H9 (cell line): ENCODE measurements at regions not wholly inside any gene's neighbourhood (a gene's known extent, or its start where the extent isn't known, plus 50 kb on each side); places are given as distances from the start of the nearest gene placed in this dataset.

Experiments
- DNase-seq: peaks from one replicate; pipeline ENCODE4 v3.0.0-alpha.2; 2017
- H2AFZ ChIP-seq: one replicate; pipeline ENCODE4 v1.6.1; 2013; ENCODE audit warnings: mild to moderate bottlenecking, low read length, control low read depth, moderate library complexity
- H2AK5ac ChIP-seq: 2 replicates; pipeline ENCODE4 v1.6.1; 2013; ENCODE audit warnings: low read length, control low read depth, mixed read lengths; ENCODE audit not compliant: insufficient read length
- H2BK120ac ChIP-seq: one replicate; pipeline ENCODE4 v1.6.1; 2013; ENCODE audit warnings: low read depth, mild to moderate bottlenecking, low read length, control low read depth, inconsistent platforms; ENCODE audit not compliant: poor library complexity, severe bottlenecking
- H2BK12ac ChIP-seq: 2 replicates; pipeline ENCODE4 v1.6.1; 2013; ENCODE audit warnings: low read length, control low read depth, mixed read lengths, low read depth; ENCODE audit not compliant: insufficient read length
- H2BK15ac ChIP-seq: 2 replicates; pipeline ENCODE4 v1.6.1; 2013; ENCODE audit warnings: low read depth, low read length, control low read depth
- H2BK20ac ChIP-seq: one replicate; pipeline ENCODE4 v1.6.1; 2013; ENCODE audit warnings: low read depth, mild to moderate bottlenecking, low read length, control low read depth, inconsistent platforms; ENCODE audit not compliant: poor library complexity, severe bottlenecking
- H2BK5ac ChIP-seq: 2 replicates; pipeline ENCODE4 v1.6.1; 2013; ENCODE audit warnings: low read length, control low read depth, mixed read lengths; ENCODE audit not compliant: insufficient read length
- H3K14ac ChIP-seq: 2 replicates; pipeline ENCODE4 v1.6.1; 2013; ENCODE audit warnings: low read length, control low read depth; ENCODE audit not compliant: insufficient read depth
- H3K18ac ChIP-seq: 2 replicates; pipeline ENCODE4 v1.6.1; 2013; ENCODE audit warnings: low read depth, mild to moderate bottlenecking, mixed read lengths, low read length, control low read depth; ENCODE audit not compliant: insufficient read length
- H3K23ac ChIP-seq: 2 replicates; pipeline ENCODE4 v1.6.1; 2013; ENCODE audit warnings: low read length, control low read depth, mixed read lengths, low read depth; ENCODE audit not compliant: insufficient read length
- H3K23me2 ChIP-seq: 2 replicates; pipeline ENCODE4 v1.6.1; 2013; ENCODE audit warnings: low read depth, mild to moderate bottlenecking, mixed read lengths, low read length, control low read depth; ENCODE audit not compliant: insufficient read length, poor library complexity, severe bottlenecking
- H3K27ac ChIP-seq: 2 replicates; pipeline ENCODE4 v1.5.1; 2013; ENCODE audit warnings: low read length, control low read depth, mixed read lengths, low read depth; ENCODE audit not compliant: insufficient read length
- H3K27me3 ChIP-seq: 2 replicates; pipeline ENCODE4 v1.6.1; 2013; ENCODE audit warnings: low read length, control low read depth, inconsistent platforms; ENCODE audit not compliant: insufficient read depth
- H3K4ac ChIP-seq: 2 replicates; pipeline ENCODE4 v1.6.1; 2013; ENCODE audit warnings: low read depth, mild to moderate bottlenecking, control low read depth, inconsistent platforms, low read length, moderate library complexity
- H3K4me1 ChIP-seq: 2 replicates; pipeline ENCODE4 v1.6.1; 2013; ENCODE audit warnings: low read length, control low read depth, inconsistent platforms; ENCODE audit not compliant: insufficient read depth
- H3K4me2 ChIP-seq: 2 replicates; pipeline ENCODE4 v1.6.1; 2013; ENCODE audit warnings: low read length, control low read depth, mixed read lengths; ENCODE audit not compliant: insufficient read length, insufficient read depth
- H3K56ac ChIP-seq: 2 replicates; pipeline ENCODE4 v1.6.1; 2013; ENCODE audit warnings: low read depth, mild to moderate bottlenecking, mixed read lengths, low read length, control low read depth; ENCODE audit not compliant: insufficient read length
- H3K79me1 ChIP-seq: 2 replicates; pipeline ENCODE4 v1.6.1; 2013; ENCODE audit warnings: low read depth, mild to moderate bottlenecking, moderate library complexity, low read length, control low read depth, inconsistent platforms; ENCODE audit not compliant: insufficient read depth, poor library complexity, severe bottlenecking
- H3K79me2 ChIP-seq: 2 replicates; pipeline ENCODE4 v1.6.1; 2013; ENCODE audit warnings: low read length, control low read depth, inconsistent platforms; ENCODE audit not compliant: insufficient read depth
- H3K9ac ChIP-seq: 2 replicates; pipeline ENCODE4 v1.6.1; 2013; ENCODE audit warnings: low read length, control low read depth, mixed read lengths; ENCODE audit not compliant: insufficient read length; ENCODE audit errors: extremely low read depth
- H3K9me3 ChIP-seq: one replicate; pipeline ENCODE4 v1.6.1; 2013; ENCODE audit warnings: low read depth, low read length, inconsistent platforms; ENCODE audit not compliant: control insufficient read depth
- H3T11ph ChIP-seq: one replicate; pipeline ENCODE4 v1.6.1; 2013; ENCODE audit warnings: mild to moderate bottlenecking, low read length, control low read depth, inconsistent platforms
- H4K20me1 ChIP-seq: one replicate; pipeline ENCODE4 v1.6.1; 2013; ENCODE audit not compliant: control insufficient read depth, insufficient read length, insufficient read depth
- H4K5ac ChIP-seq: 2 replicates; pipeline ENCODE4 v1.6.1; 2013; ENCODE audit warnings: low read depth, mild to moderate bottlenecking, mixed read lengths, low read length, control low read depth; ENCODE audit not compliant: insufficient read length
- H4K8ac ChIP-seq: replicated peaks from 2 replicates; pipeline ENCODE4 v1.6.1; 2013; ENCODE audit warnings: low read length, control low read depth, mixed read lengths, low read depth; ENCODE audit not compliant: insufficient read length
- H4K91ac ChIP-seq: 2 replicates; pipeline ENCODE4 v1.6.1; 2013; ENCODE audit warnings: low read depth, mild to moderate bottlenecking, moderate library complexity, mixed read lengths, low read length, control low read depth; ENCODE audit not compliant: insufficient read length
- H3K27ac Mint-ChIP-seq, 3 experiments: 2 replicates in 2 of 3; 3 replicates in 1 of 3; pipeline ENCODE4 v1.8.0; 2020 to 2021; ENCODE audit warnings: mixed read lengths in 3 of 3, mild to moderate bottlenecking in 1 of 3, moderate library complexity in 1 of 3
- H3K27me3 Mint-ChIP-seq: 2 replicates; pipeline ENCODE4 v1.8.0; 2021; ENCODE audit warnings: low read depth, mild to moderate bottlenecking, moderate library complexity, mixed read lengths
- H3K36me3 Mint-ChIP-seq, 3 experiments: 2 replicates in 2 of 3; 3 replicates in 1 of 3; pipeline ENCODE4 v1.8.0; 2020 to 2021; ENCODE audit warnings: low read depth in 3 of 3, mixed read lengths in 3 of 3; ENCODE audit not compliant: insufficient read depth in 1 of 3
- H3K4me1 Mint-ChIP-seq, 2 experiments: 2 replicates each; pipeline ENCODE4 v1.8.0; 2020; ENCODE audit warnings: mixed read lengths in 2 of 2
- H3K4me3 Mint-ChIP-seq, 2 experiments: 2 replicates in 1 of 2; 3 replicates in 1 of 2; pipeline ENCODE4 v1.8.0; 2020 to 2021; ENCODE audit warnings: mild to moderate bottlenecking in 2 of 2, mixed read lengths in 2 of 2, moderate library complexity in 1 of 2
- H3K9me3 Mint-ChIP-seq, 2 experiments: 2 replicates in 1 of 2; 3 replicates in 1 of 2; pipeline ENCODE4 v1.8.0; 2020; ENCODE audit warnings: mild to moderate bottlenecking in 2 of 2, mixed read lengths in 2 of 2, moderate library complexity in 1 of 2
- WGBS: extraction: QIAGEN DNeasy Blood & Tissue Kit; methylation state at CpG from one replicate; pipeline ENCODE4 v1.1.7; 2013; ENCODE audit warnings: missing lambda C conversion rate, low lambda C conversion rate, mixed read lengths; ENCODE audit not compliant: insufficient read length; ENCODE audit errors: extremely low coverage; 5-methylcytosine and 5-hydroxymethylcytosine counted together
- TF ChIP-seq, protein P1 (sequence below): fragments of 200-600 bp; sonication (generic); conservative IDR thresholded peaks from 3 replicates; pipeline ENCODE4 v1.8.0; 2021; ENCODE audit warnings: antibody characterized with exemption, mild to moderate bottlenecking

DNA sequence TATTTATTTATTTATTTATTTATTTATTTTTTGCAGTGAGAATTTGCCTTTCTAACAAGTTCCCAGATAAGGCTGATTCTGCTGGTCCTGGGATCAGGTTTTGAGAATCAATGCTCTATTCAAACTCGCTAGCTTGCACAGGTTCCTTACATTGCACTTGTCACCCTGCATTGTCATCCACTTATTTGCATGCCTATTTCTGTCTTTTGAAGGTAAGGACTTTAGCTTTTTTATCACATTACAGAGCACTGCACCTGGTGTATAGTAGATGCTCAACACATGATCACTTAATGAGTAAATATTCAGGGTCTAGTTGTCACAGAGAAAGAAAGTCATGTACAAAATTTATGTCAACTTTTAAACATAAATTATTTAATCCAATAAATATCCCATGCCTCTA, 219.7 kb upstream of the BTG1 start:
- Histone ChIP-seq H3K18ac (no peak overlapping the region), H3K56ac (no peak overlapping the region), H2AFZ (no peak overlapping the region), H4K8ac (no peak overlapping the region), H4K91ac (no peak overlapping the region), H2BK12ac (no peak overlapping the region), H3K14ac (no peak overlapping the region), H2BK120ac (no peak overlapping the region), H2BK15ac (no peak overlapping the region), H3K4ac (no peak overlapping the region), H2BK5ac (no peak overlapping the region), H3K9me3 (no peaks in the 10 kb centered on the region), H2AK5ac (no peak overlapping the region), H3K79me1 (no peaks in the 10 kb centered on the region), H4K20me1 (no peaks in the 10 kb centered on the region), H2BK20ac (no peak overlapping the region), H3K23me2 (no peaks in the 10 kb centered on the region), H4K5ac (no peak overlapping the region), H3K27ac (no peak overlapping the region), H3K27me3 (no peaks in the 10 kb centered on the region), H3K79me2 (no peaks in the 10 kb centered on the region), H3K4me1 (peaks cover 5% of the 10 kb centered on the region; the same call in 1 of the 2 replicates), H3K23ac (no peak overlapping the region), H3K9ac (no peak overlapping the region), H3T11ph (no peak overlapping the region), H3K4me2 (no peak overlapping the region)
- no peaks in the 10 kb centered on the region for H3K36me3 Mint-ChIP-seq
- no peaks in the 10 kb centered on the region for H3K9me3 Mint-ChIP-seq
- peaks cover 13 to 17% of the 10 kb centered on the region in 2 experiments for H3K4me1 Mint-ChIP-seq
- no peak overlapping the region for H3K4me3 Mint-ChIP-seq
- no peak for DNase-seq
- WGBS: no CpG with 5 or more reads among the region's 1 CpG
- no peaks in the 10 kb centered on the region for H3K27me3 Mint-ChIP-seq
- no peak overlapping the region for H3K27ac Mint-ChIP-seq
- TF ChIP-seq, protein P1, sequence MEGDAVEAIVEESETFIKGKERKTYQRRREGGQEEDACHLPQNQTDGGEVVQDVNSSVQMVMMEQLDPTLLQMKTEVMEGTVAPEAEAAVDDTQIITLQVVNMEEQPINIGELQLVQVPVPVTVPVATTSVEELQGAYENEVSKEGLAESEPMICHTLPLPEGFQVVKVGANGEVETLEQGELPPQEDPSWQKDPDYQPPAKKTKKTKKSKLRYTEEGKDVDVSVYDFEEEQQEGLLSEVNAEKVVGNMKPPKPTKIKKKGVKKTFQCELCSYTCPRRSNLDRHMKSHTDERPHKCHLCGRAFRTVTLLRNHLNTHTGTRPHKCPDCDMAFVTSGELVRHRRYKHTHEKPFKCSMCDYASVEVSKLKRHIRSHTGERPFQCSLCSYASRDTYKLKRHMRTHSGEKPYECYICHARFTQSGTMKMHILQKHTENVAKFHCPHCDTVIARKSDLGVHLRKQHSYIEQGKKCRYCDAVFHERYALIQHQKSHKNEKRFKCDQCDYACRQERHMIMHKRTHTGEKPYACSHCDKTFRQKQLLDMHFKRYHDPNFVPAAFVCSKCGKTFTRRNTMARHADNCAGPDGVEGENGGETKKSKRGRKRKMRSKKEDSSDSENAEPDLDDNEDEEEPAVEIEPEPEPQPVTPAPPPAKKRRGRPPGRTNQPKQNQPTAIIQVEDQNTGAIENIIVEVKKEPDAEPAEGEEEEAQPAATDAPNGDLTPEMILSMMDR: no peak
